ENCODE measurements at regions not wholly inside any gene's neighbourhood (a gene's known extent, or its start where the extent isn't known, plus 50 kb on each side); places are given as distances from the start of the nearest gene placed in this dataset.

GRCh38 chr12:40473962-40474361 lies 218.3 kb upstream of the CNTN1 start:
- no peak for TF ChIP-seq EZH2 (IDR thresholded peaks at IDR 0.05; ENCODE audit: insufficient read depth, poor library complexity, severe bottlenecking)
- TF ChIP-seq EZH2phosphoT487 (IDR thresholded peaks at IDR 0.05; ENCODE audit: insufficient read depth, low read depth): no peak
